ENCODE measurements at regions not wholly inside any gene's neighbourhood (a gene's known extent, or its start where the extent isn't known, plus 50 kb on each side); places are given as distances from the start of the nearest gene placed in this dataset.

DNA sequence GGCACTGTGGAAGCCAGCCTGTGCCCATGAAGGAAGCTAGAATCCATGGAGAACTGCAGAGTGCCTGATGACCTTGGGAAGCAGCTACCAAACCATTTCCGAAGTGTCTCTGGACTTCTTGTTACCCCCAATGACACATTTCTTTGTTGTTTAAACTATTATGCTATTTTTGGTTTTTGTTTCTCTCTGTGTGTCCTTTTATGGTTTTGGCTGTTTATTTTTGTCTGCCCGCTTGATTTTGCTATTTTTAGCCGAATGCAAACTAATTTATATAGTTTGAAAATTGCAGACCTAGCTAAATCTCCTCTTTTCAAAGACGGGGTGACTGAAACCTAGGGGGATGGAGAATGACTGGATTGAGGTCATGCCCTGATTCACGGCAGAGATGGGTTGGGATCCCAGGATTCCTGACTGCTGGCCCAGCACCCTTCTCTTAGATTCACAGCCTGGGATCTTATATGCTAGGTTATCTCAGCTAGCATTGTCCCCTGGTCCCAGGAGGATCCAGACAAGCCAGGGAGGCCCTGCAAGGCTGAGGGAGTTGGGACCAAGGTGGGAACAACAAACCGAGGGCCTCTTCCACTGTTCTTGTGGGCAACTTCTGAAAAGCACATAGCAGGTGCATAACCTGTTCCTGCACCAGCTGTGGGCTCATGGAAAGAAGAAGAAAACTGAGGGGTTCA, 116.3 kb upstream of the HAAO start:
- TF ChIP-seq POLR2A (IDR thresholded peaks at IDR 0.05; ENCODE audit: low read depth, low read length) (no peak), POLR2AphosphoS5 (IDR thresholded peaks at IDR 0.05; ENCODE audit: low read depth, low read length) (no peak), TAF1 (IDR thresholded peaks at IDR 0.05; ENCODE audit: low read depth, low read length) (no peak), SPI1 (IDR thresholded peaks at IDR 0.05; ENCODE audit: low read depth, low read length) (no peak), PAX5 (IDR thresholded peaks at IDR 0.05; ENCODE audit: insufficient read depth, low read length, severe bottlenecking) (no peak)
